OCI-LY7 (cell line): ENCODE measurements at regions not wholly inside any gene's neighbourhood (a gene's known extent, or its start where the extent isn't known, plus 50 kb on each side); places are given as distances from the start of the nearest gene placed in this dataset.

Experiments
- BruUV-seq: library from RNA; stranded (reverse); fragments of 400-500 nt; replicated peaks from 2 replicates; lab custom pipeline; 2021; lab: Mats Ljungman, UMichigan
- CTCF ChIA-PET: fragments of 300-600 bp; sonication (Branson Sonifier 250); formaldehyde crosslinking; loops from one replicate; lab custom pipeline; 2022; ENCODE audit warnings: antibody characterized with exemption; ENCODE audit not compliant: unreplicated experiment; lab: Charles Lee
- POLR2A ChIA-PET: fragments of 300-600 bp; sonication (Branson Sonifier 250); formaldehyde crosslinking; loops from one replicate; lab custom pipeline; 2022; ENCODE audit warnings: antibody characterized with exemption; lab: Charles Lee
- DNase-seq: peaks from one replicate; pipeline ENCODE4 v3.0.0-alpha.2; 2015; ENCODE audit warnings: low spot score
- H2AFZ ChIP-seq: fragments of 200-600 bp; sonication (generic), shearing (Covaris generic); 2 replicates; pipeline ENCODE4 v1.6.1; 2014; ENCODE audit warnings: mild to moderate bottlenecking, antibody characterized with exemption, low read length, moderate library complexity
- H3K27ac ChIP-seq: fragments of 200-600 bp; sonication (generic); 2 replicates; pipeline ENCODE4 v1.5.1; 2014; ENCODE audit warnings: mixed run types, low read depth, mild to moderate bottlenecking, moderate library complexity, low read length, inconsistent platforms; ENCODE audit not compliant: poor library complexity, severe bottlenecking
- H3K36me3 ChIP-seq: fragments of 200-600 bp; sonication (generic); 2 replicates; pipeline ENCODE4 v1.6.1; 2014; ENCODE audit warnings: mild to moderate bottlenecking, antibody characterized with exemption, low read length, moderate library complexity, mixed read lengths; ENCODE audit not compliant: insufficient read depth
- H3K4me1 ChIP-seq: fragments of 200-600 bp; sonication (generic); 2 replicates; pipeline ENCODE4 v1.5.1; 2014; ENCODE audit warnings: mild to moderate bottlenecking, low read length; ENCODE audit not compliant: insufficient read depth, poor library complexity, severe bottlenecking
- H3K4me2 ChIP-seq: fragments of 200-600 bp; sonication (generic); 2 replicates; pipeline ENCODE4 v1.6.1; 2014; ENCODE audit warnings: mild to moderate bottlenecking, low read length
- H3K4me3 ChIP-seq: fragments of 200-600 bp; sonication (generic); 2 replicates; pipeline ENCODE4 v1.5.1; 2014; ENCODE audit warnings: mild to moderate bottlenecking, low read depth, low read length; ENCODE audit not compliant: poor library complexity, severe bottlenecking
- H3K79me2 ChIP-seq: fragments of 200-600 bp; sonication (generic); 2 replicates; pipeline ENCODE4 v1.6.1; 2016; ENCODE audit warnings: low read depth, mild to moderate bottlenecking, low read length, moderate library complexity, mixed read lengths; ENCODE audit not compliant: insufficient read depth
- H3K9me2 ChIP-seq: fragments of 200-600 bp; sonication (generic); 2 replicates; pipeline ENCODE4 v1.6.1; 2016; ENCODE audit warnings: mild to moderate bottlenecking, low read length, mixed read lengths; ENCODE audit not compliant: insufficient read depth
- H3K9me3 ChIP-seq: fragments of 200-600 bp; sonication (generic); 2 replicates; pipeline ENCODE4 v1.6.1; 2014; ENCODE audit warnings: mild to moderate bottlenecking, mixed run types, low read length, mixed read lengths
- H4K20me1 ChIP-seq: fragments of 200-600 bp; sonication (generic); 2 replicates; pipeline ENCODE4 v1.6.1; 2014; ENCODE audit warnings: mild to moderate bottlenecking, antibody characterized with exemption, low read length, moderate library complexity, mixed read lengths; ENCODE audit not compliant: insufficient read depth
- EZH2phosphoT487 ChIP-seq: fragments of 200-600 bp; sonication (generic); IDR thresholded peaks from 2 replicates; pipeline ENCODE4 v1.6.1; 2018; ENCODE audit warnings: low read depth, borderline replicate concordance, mild to moderate bottlenecking, mixed run types, antibody characterized with exemption, low read length, moderate library complexity, mixed read lengths
- intact Hi-C: fragments of 100-400 bp; cut with micrococcal nuclease; formaldehyde crosslinking; loops from one replicate; pipeline ENCODE4 v1.10.0; 2022; ENCODE audit not compliant: unreplicated experiment
- TF ChIP-seq, protein P1 (sequence below): fragments of 200-600 bp; sonication (generic); conservative IDR thresholded peaks from 2 replicates; pipeline ENCODE4 v1.5.1; 2014; ENCODE audit warnings: mild to moderate bottlenecking, antibody characterized with exemption, low read length, moderate library complexity, mixed read lengths

- H3K79me2 ChIP-seq: no peaks in the 10 kb centered on the region
- H3K4me3 ChIP-seq: no peak overlapping the region
- H2AFZ ChIP-seq: no peak overlapping the region
- ChIA-PET POLR2A (no interaction called here), CTCF (no interaction called here)
- H3K4me1 ChIP-seq: no peaks in the 10 kb centered on the region
- BruUV-seq: no TSS peak
- TF ChIP-seq, protein P1, sequence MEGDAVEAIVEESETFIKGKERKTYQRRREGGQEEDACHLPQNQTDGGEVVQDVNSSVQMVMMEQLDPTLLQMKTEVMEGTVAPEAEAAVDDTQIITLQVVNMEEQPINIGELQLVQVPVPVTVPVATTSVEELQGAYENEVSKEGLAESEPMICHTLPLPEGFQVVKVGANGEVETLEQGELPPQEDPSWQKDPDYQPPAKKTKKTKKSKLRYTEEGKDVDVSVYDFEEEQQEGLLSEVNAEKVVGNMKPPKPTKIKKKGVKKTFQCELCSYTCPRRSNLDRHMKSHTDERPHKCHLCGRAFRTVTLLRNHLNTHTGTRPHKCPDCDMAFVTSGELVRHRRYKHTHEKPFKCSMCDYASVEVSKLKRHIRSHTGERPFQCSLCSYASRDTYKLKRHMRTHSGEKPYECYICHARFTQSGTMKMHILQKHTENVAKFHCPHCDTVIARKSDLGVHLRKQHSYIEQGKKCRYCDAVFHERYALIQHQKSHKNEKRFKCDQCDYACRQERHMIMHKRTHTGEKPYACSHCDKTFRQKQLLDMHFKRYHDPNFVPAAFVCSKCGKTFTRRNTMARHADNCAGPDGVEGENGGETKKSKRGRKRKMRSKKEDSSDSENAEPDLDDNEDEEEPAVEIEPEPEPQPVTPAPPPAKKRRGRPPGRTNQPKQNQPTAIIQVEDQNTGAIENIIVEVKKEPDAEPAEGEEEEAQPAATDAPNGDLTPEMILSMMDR: no peak
- no peak overlapping the region for H3K4me2 ChIP-seq
- no peaks in the 10 kb centered on the region for H3K9me3 ChIP-seq
- DNase-seq: no peak
- H3K27ac ChIP-seq: no peak overlapping the region
- intact Hi-C loops: no loop called here
- no peaks in the 10 kb centered on the region for H3K36me3 ChIP-seq
- H4K20me1 ChIP-seq: no peaks in the 10 kb centered on the region
- no peaks in the 10 kb centered on the region for H3K9me2 ChIP-seq
Measured at GRCh38 chr2:22998359-22998758, 386.6 kb upstream of the KLHL29 start.

- no peak overlapping the region for H2AFZ ChIP-seq
- no peak for DNase-seq
- H3K79me2 ChIP-seq: no peaks in the 10 kb centered on the region
- BruUV-seq: no TSS peak
- no peak overlapping the region for H3K4me2 ChIP-seq
- TF ChIP-seq, protein P1: no peak
- TF ChIP-seq EZH2phosphoT487: no peak
- ChIA-PET POLR2A (interaction anchor here (1.0 kb wide), 1 partner anchor 9 kb away, joined by 3 read pairs; no protein-coding TSS in a partner anchor), CTCF (no interaction called here)
- no peaks in the 10 kb centered on the region for H3K4me1 ChIP-seq
- H3K9me2 ChIP-seq: no peaks in the 10 kb centered on the region
- H3K9me3 ChIP-seq: no peaks in the 10 kb centered on the region
- no peaks in the 10 kb centered on the region for H3K36me3 ChIP-seq
- intact Hi-C loops: no loop called here
- no peaks in the 10 kb centered on the region for H4K20me1 ChIP-seq
- H3K27ac ChIP-seq: no peak overlapping the region
- no peak overlapping the region for H3K4me3 ChIP-seq
Measured at GRCh38 chr2:22999951-23000350, 385.0 kb upstream of the KLHL29 start.

DNA sequence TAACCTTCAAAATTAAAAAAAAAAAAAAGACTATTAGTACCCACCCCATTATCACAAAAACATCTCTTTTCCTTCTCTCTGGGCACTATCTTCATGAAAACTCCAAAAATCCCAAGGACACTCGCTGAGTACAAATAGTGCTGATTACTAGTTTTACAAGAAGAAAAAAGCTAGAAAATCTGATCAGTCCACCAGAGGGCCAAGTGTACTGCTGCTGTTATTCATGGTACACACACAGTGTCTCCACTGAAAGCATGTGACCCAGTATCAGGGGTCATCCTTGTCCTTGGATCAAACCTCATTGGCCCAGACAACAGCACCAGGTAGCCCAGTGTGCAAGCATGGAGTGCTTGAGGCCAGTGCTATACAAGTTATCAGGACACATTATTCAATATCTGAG is 382.7 kb upstream of the KLHL29 start:
- DNase-seq: no peak
- Histone ChIP-seq H3K4me2 (no peak overlapping the region), H4K20me1 (no peaks in the 10 kb centered on the region), H3K4me1 (no peaks in the 10 kb centered on the region), H3K4me3 (no peak overlapping the region), H3K9me3 (no peaks in the 10 kb centered on the region), H3K27ac (no peak overlapping the region), H3K9me2 (no peaks in the 10 kb centered on the region), H3K36me3 (no peaks in the 10 kb centered on the region), H3K79me2 (no peaks in the 10 kb centered on the region), H2AFZ (no peak overlapping the region)
- ChIA-PET CTCF (no interaction called here), POLR2A (no interaction called here)
- no peak for TF ChIP-seq EZH2phosphoT487
- TF ChIP-seq, protein P1: no peak
- BruUV-seq: no TSS peak
- intact Hi-C loops: no loop called here
